HEK293 (cell line): ENCODE measurements at regions not wholly inside any gene's neighbourhood (a gene's known extent, or its start where the extent isn't known, plus 50 kb on each side); places are given as distances from the start of the nearest gene placed in this dataset.

Experiments
- CTCF ChIA-PET: fragments of 350-600 bp; formaldehyde crosslinking; extraction: SDS; loops from one replicate; lab custom pipeline; 2021; ENCODE audit warnings: antibody characterized with exemption; lab: Yijun Ruan, JAX
- POLR2A ChIA-PET: fragments of 300-600 bp; formaldehyde crosslinking; extraction: SDS; loops from one replicate; lab custom pipeline; 2020; ENCODE audit warnings: antibody characterized with exemption, inconsistent platforms; lab: Yijun Ruan, JAX
- H3K27ac ChIP-seq: fragments of 200-500 bp; sonication (Bioruptor generic); 2 replicates; pipeline ENCODE4 v1.5.1; 2014; ENCODE audit warnings: low read depth, low read length, control low read depth, inconsistent platforms; ENCODE audit errors: extremely low read depth
- H3K36me3 ChIP-seq, 2 experiments: fragments of 200-500 bp in 1 of 2; sonication (Bioruptor generic) in 1 of 2; 1 replicate in 1 of 2; 2 replicates in 1 of 2; pipeline ENCODE4 v1.5.1; 2014 to 2017; ENCODE audit warnings: inconsistent platforms in 2 of 2, low read length in 2 of 2; ENCODE audit not compliant: control insufficient read depth in 2 of 2, insufficient read depth in 1 of 2
- H3K4me1 ChIP-seq: fragments of 200-500 bp; sonication (Bioruptor generic); 2 replicates; pipeline ENCODE4 v1.5.1; 2014; ENCODE audit warnings: mild to moderate bottlenecking, low read length, inconsistent platforms; ENCODE audit not compliant: control insufficient read depth, insufficient read depth
- H3K4me3 ChIP-seq: 2 replicates; pipeline ENCODE4 v1.5.1; 2011; ENCODE audit warnings: low read depth, mild to moderate bottlenecking, control low read depth, low read length, moderate library complexity
- H3K9me3 ChIP-seq: fragments of 200-500 bp; sonication (Bioruptor generic); 2 replicates; pipeline ENCODE4 v1.5.1; 2014; ENCODE audit warnings: low read depth, low read length, inconsistent platforms; ENCODE audit not compliant: control insufficient read depth, insufficient read depth
- BCL11B ChIP-seq: fragments of 450-650 bp; formaldehyde crosslinking; IDR thresholded peaks from 2 replicates; pipeline ENCODE4 v1.5.1; 2016; ENCODE audit warnings: low read depth, missing biosample characterization, missing genetic modification characterization
- FEZF1 ChIP-seq: fragments of 450-650 bp; formaldehyde crosslinking; IDR thresholded peaks from 2 replicates; pipeline ENCODE4 v1.5.1; 2016; ENCODE audit warnings: missing biosample characterization, missing genetic modification characterization
- GLI4 ChIP-seq: fragments of 450-650 bp; formaldehyde crosslinking; IDR thresholded peaks from 2 replicates; pipeline ENCODE4 v1.5.1; 2016; ENCODE audit warnings: missing biosample characterization, missing genetic modification characterization
- KLF10 ChIP-seq: fragments of 450-650 bp; IDR thresholded peaks from 2 replicates; pipeline ENCODE4 v1.5.1; 2018; ENCODE audit warnings: missing biosample characterization, mild to moderate bottlenecking, missing genetic modification characterization
- REPIN1 ChIP-seq: fragments of 450-650 bp; formaldehyde crosslinking; IDR thresholded peaks from 2 replicates; pipeline ENCODE4 v1.5.1; 2017; ENCODE audit warnings: missing biosample characterization, missing genetic modification characterization, low read depth
- SCRT1 ChIP-seq: fragments of 450-650 bp; formaldehyde crosslinking; IDR thresholded peaks from 2 replicates; pipeline ENCODE4 v1.5.1; 2016; ENCODE audit warnings: missing biosample characterization, missing genetic modification characterization, borderline replicate concordance
- SETDB1 ChIP-seq: IDR thresholded peaks from one replicate; pipeline ENCODE4 v1.6.1; 2017; ENCODE audit warnings: mild to moderate bottlenecking, low read length, moderate library complexity, mixed read lengths; ENCODE audit not compliant: insufficient read length
- SP2 ChIP-seq: fragments of 450-650 bp; formaldehyde crosslinking; IDR thresholded peaks from 2 replicates; pipeline ENCODE4 v1.5.1; 2016; ENCODE audit warnings: missing biosample characterization, missing genetic modification characterization
- ZNF121 ChIP-seq: fragments of 450-650 bp; formaldehyde crosslinking; IDR thresholded peaks from 2 replicates; pipeline ENCODE4 v1.5.1; 2016; ENCODE audit warnings: missing biosample characterization, missing genetic modification characterization
- ZNF221 ChIP-seq: fragments of 450-650 bp; formaldehyde crosslinking; IDR thresholded peaks from 2 replicates; pipeline ENCODE4 v1.5.1; 2017; ENCODE audit warnings: missing biosample characterization, missing genetic modification characterization, borderline replicate concordance
- ZNF239 ChIP-seq: fragments of 450-650 bp; formaldehyde crosslinking; IDR thresholded peaks from 2 replicates; pipeline ENCODE4 v1.5.1; 2016; ENCODE audit warnings: missing biosample characterization, missing genetic modification characterization
- ZNF274 ChIP-seq, 2 experiments: fragments of 200-500 bp in 1 of 2; fragments of 450-650 bp in 1 of 2; sonication (Bioruptor generic) in 1 of 2; formaldehyde crosslinking in 1 of 2; IDR thresholded peaks; 2 replicates each; pipeline versions ENCODE4 v1.5.1 to v1.6.1; 2014 to 2016; ENCODE audit warnings: borderline replicate concordance in 1 of 2, inconsistent platforms in 1 of 2, low read length in 1 of 2, missing biosample characterization in 1 of 2, missing genetic modification characterization in 1 of 2
- ZNF311 ChIP-seq: fragments of 450-650 bp; formaldehyde crosslinking; IDR thresholded peaks from 2 replicates; pipeline ENCODE4 v1.5.1; 2017; ENCODE audit warnings: missing biosample characterization, missing genetic modification characterization, borderline replicate concordance
- ZNF354C ChIP-seq: fragments of 450-650 bp; formaldehyde crosslinking; IDR thresholded peaks from 2 replicates; pipeline ENCODE4 v1.5.1; 2016; ENCODE audit warnings: missing biosample characterization, missing genetic modification characterization, low read depth, borderline replicate concordance
- ZNF394 ChIP-seq: fragments of 450-650 bp; formaldehyde crosslinking; IDR thresholded peaks from 2 replicates; pipeline ENCODE4 v1.5.1; 2016; ENCODE audit warnings: missing biosample characterization, missing genetic modification characterization, mild to moderate bottlenecking, moderate library complexity, borderline replicate concordance
- ZNF544 ChIP-seq: fragments of 450-650 bp; formaldehyde crosslinking; IDR thresholded peaks from 2 replicates; pipeline ENCODE4 v1.5.0; 2017; ENCODE audit warnings: missing biosample characterization, missing genetic modification characterization
- ZNF621 ChIP-seq: fragments of 450-650 bp; formaldehyde crosslinking; IDR thresholded peaks from 2 replicates; pipeline ENCODE4 v1.5.1; 2017; ENCODE audit warnings: missing biosample characterization, missing genetic modification characterization
- ZNF629 ChIP-seq: fragments of 450-650 bp; formaldehyde crosslinking; IDR thresholded peaks from 2 replicates; pipeline ENCODE4 v1.5.1; 2017; ENCODE audit warnings: missing biosample characterization, missing genetic modification characterization
- ZNF670 ChIP-seq: fragments of 450-650 bp; formaldehyde crosslinking; IDR thresholded peaks from 2 replicates; pipeline ENCODE4 v1.5.1; 2016; ENCODE audit warnings: missing biosample characterization, missing genetic modification characterization, low read depth
- ZNF76 ChIP-seq: fragments of 450-650 bp; formaldehyde crosslinking; IDR thresholded peaks from 2 replicates; pipeline ENCODE4; 2016; ENCODE audit warnings: low read depth, missing biosample characterization, missing genetic modification characterization, borderline replicate concordance
- ZNF776 ChIP-seq: fragments of 450-650 bp; formaldehyde crosslinking; IDR thresholded peaks from 2 replicates; pipeline ENCODE4 v1.5.0; 2017; ENCODE audit warnings: missing biosample characterization, missing genetic modification characterization, borderline replicate concordance
- ZNF830 ChIP-seq: fragments of 450-650 bp; IDR thresholded peaks from 2 replicates; pipeline ENCODE4 v1.5.0; 2018; ENCODE audit warnings: missing biosample characterization, missing genetic modification characterization, low read depth, mild to moderate bottlenecking, moderate library complexity
- ZSCAN16 ChIP-seq: fragments of 450-650 bp; formaldehyde crosslinking; IDR thresholded peaks from 2 replicates; pipeline ENCODE4 v1.5.1; 2016; ENCODE audit warnings: missing biosample characterization, missing genetic modification characterization
- TF ChIP-seq, protein P1 (sequence below): fragments of 450-650 bp; formaldehyde crosslinking; IDR thresholded peaks from 2 replicates; pipeline ENCODE4 v1.5.1; 2017; ENCODE audit warnings: missing biosample characterization, missing genetic modification characterization
- TF ChIP-seq, protein P2 (sequence below): fragments of 450-650 bp; formaldehyde crosslinking; IDR thresholded peaks from 2 replicates; pipeline ENCODE4 v1.5.1; 2016; ENCODE audit warnings: missing biosample characterization, missing genetic modification characterization
- TF ChIP-seq, protein P3 (sequence below): sonication (generic); formaldehyde crosslinking; IDR thresholded peaks from 2 replicates; pipeline ENCODE4 v1.8.1; 2022; ENCODE audit warnings: mild to moderate bottlenecking, moderate library complexity, missing genetic modification reagents

DNA sequence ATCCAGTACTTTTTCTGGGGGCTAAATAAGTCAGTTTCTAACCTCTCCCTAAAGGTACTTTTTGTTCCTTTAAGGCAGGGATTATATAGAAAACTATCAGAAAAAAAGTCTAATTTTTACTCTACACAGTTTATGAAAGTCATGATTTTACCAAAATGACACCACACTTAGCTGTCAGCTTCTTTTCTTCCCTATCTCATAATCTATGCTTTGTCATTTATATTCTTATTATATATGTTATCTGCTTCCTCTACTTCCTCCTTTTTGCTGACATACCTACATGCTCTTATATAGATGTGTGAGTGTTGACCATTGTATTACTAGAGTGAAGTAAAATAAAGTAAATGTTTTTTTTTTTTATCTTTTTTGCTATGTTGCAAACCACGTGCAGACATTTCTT is 203.9 kb upstream of the CHRM2 start (continued):
- TF ChIP-seq, protein P1, sequence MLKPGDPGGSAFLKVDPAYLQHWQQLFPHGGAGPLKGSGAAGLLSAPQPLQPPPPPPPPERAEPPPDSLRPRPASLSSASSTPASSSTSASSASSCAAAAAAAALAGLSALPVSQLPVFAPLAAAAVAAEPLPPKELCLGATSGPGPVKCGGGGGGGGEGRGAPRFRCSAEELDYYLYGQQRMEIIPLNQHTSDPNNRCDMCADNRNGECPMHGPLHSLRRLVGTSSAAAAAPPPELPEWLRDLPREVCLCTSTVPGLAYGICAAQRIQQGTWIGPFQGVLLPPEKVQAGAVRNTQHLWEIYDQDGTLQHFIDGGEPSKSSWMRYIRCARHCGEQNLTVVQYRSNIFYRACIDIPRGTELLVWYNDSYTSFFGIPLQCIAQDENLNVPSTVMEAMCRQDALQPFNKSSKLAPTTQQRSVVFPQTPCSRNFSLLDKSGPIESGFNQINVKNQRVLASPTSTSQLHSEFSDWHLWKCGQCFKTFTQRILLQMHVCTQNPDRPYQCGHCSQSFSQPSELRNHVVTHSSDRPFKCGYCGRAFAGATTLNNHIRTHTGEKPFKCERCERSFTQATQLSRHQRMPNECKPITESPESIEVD (tag by site-specific recombination): no peak
- TF ChIP-seq ZNF121 (tag by site-specific recombination) (no peak), ZNF394 (no peak), ZNF76 (tag by site-specific recombination) (no peak), ZNF776 (tag by site-specific recombination) (no peak)

DNA sequence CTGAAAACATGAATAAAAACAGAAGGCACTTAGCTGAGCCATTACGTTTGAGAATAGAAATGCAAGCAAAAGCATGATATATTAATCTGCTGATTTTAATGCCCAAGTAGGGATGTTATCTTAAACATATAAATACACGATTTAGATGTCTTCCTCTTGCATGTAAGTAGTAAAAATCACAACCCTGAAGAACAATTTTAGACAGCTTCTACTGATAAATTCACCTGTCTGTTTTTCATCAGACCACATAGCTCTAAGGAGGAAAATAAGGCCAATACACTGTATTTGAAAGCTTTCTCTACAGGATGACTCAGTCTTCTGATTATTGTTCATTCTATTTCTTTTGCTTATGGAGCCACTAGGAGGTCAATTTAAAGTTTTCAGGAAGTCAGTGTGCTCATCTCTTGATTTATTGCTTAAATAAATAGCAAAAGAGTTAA is 210.9 kb upstream of the CHRM2 start:
- Histone ChIP-seq H3K27ac (no peak overlapping the region), H3K4me3 (no peak overlapping the region), H3K9me3 (no peaks in the 10 kb centered on the region), H3K36me3 (no peaks in the 10 kb centered on the region), H3K4me1 (no peaks in the 10 kb centered on the region)
- ChIA-PET POLR2A (no interaction called here), CTCF (interaction anchor here (0.6 kb wide), 1 partner anchor 1290 kb away, joined by 4 read pairs; no protein-coding TSS in a partner anchor)
- no peak for TF ChIP-seq ZNF121 (tag by site-specific recombination)
- TF ChIP-seq ZNF354C: no peak
- no peak for TF ChIP-seq ZNF670 (tag by site-specific recombination)
- no peak for TF ChIP-seq GLI4
- TF ChIP-seq ZNF221 (tag by site-specific recombination): no peak
- TF ChIP-seq ZNF239: no peak
- no peak for TF ChIP-seq FEZF1
- TF ChIP-seq ZNF274 (IDR thresholded peaks at IDR 0.05; ENCODE audit: low read length): no peak
- no peak for TF ChIP-seq ZNF274 (tag by site-specific recombination; IDR thresholded peaks at IDR 0.05; ENCODE audit: borderline replicate concordance)
- no peak for TF ChIP-seq ZNF629 (tag by site-specific recombination)

DNA sequence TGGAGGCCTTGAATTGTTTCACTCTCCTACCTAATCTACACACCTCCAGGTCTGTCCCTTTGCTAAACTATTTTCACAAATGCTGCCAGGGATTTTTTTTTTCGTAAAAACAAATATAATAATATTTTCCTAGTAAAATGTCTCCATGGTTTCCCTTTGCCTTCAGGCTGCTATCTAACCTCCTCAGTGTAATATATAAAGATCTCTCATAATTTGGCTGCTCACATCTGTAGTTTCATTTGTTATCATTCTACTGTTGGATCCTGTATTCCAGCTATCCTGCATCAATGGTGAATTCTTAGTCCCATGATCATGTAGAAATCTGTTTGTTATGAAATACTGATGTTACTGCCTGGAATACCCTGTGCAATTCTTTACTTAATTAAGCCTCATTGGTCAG is 211.9 kb upstream of the CHRM2 start:
- H3K4me1 ChIP-seq: no peaks in the 10 kb centered on the region
- H3K27ac ChIP-seq: no peak overlapping the region
- H3K4me3 ChIP-seq: no peak overlapping the region
- TF ChIP-seq SP2 (tag by site-specific recombination): no peak
- TF ChIP-seq ZNF830 (tag by site-specific recombination): no peak
- TF ChIP-seq ZNF670 (tag by site-specific recombination): no peak
- H3K9me3 ChIP-seq: no peaks in the 10 kb centered on the region
- ChIA-PET POLR2A (no interaction called here), CTCF (no interaction called here)
- no peaks in the 10 kb centered on the region for H3K36me3 ChIP-seq

DNA sequence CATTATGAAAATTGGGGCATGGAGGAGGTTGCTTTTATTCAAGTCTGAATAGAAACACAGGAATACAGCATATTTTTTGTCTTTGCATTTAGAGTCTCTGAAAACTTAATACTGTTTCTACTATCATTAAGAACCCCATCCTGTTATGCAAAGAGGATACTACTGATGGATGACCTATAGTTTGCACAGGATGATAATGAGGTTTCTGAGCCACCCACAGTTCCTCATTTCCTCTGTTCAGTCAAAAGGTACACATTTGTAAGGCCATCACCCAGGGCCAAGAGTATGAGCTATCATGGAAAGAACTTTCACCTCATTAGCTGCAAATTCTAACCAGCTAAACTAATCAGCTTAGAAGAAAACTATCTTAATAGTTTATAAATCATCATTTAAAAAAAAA is 213.0 kb upstream of the CHRM2 start:
- POLR2A ChIA-PET: no interaction called here
- Histone ChIP-seq H3K36me3 (no peaks in the 10 kb centered on the region), H3K27ac (no peak overlapping the region), H3K9me3 (no peaks in the 10 kb centered on the region), H3K4me3 (no peak overlapping the region), H3K4me1 (no peaks in the 10 kb centered on the region)
- CTCF ChIA-PET: no interaction called here
- no peak for TF ChIP-seq ZNF544 (tag by site-specific recombination)
- no peak for TF ChIP-seq BCL11B (tag by site-specific recombination)
- TF ChIP-seq KLF10: no peak
- no peak for TF ChIP-seq SETDB1
- TF ChIP-seq ZNF274 (IDR thresholded peaks at IDR 0.05; ENCODE audit: low read length): no peak
- TF ChIP-seq ZNF274 (tag by site-specific recombination; IDR thresholded peaks at IDR 0.05; ENCODE audit: borderline replicate concordance): no peak
- TF ChIP-seq, protein P2, sequence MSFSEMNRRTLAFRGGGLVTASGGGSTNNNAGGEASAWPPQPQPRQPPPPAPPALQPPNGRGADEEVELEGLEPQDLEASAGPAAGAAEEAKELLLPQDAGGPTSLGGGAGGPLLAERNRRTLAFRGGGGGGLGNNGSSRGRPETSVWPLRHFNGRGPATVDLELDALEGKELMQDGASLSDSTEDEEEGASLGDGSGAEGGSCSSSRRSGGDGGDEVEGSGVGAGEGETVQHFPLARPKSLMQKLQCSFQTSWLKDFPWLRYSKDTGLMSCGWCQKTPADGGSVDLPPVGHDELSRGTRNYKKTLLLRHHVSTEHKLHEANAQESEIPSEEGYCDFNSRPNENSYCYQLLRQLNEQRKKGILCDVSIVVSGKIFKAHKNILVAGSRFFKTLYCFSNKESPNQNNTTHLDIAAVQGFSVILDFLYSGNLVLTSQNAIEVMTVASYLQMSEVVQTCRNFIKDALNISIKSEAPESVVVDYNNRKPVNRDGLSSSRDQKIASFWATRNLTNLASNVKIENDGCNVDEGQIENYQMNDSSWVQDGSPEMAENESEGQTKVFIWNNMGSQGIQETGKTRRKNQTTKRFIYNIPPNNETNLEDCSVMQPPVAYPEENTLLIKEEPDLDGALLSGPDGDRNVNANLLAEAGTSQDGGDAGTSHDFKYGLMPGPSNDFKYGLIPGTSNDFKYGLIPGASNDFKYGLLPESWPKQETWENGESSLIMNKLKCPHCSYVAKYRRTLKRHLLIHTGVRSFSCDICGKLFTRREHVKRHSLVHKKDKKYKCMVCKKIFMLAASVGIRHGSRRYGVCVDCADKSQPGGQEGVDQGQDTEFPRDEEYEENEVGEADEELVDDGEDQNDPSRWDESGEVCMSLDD: no peak
- no peak for TF ChIP-seq ZSCAN16 (tag by site-specific recombination)
- TF ChIP-seq ZNF621 (tag by site-specific recombination): no peak
- no peak for TF ChIP-seq ZNF311
- TF ChIP-seq, protein P3, sequence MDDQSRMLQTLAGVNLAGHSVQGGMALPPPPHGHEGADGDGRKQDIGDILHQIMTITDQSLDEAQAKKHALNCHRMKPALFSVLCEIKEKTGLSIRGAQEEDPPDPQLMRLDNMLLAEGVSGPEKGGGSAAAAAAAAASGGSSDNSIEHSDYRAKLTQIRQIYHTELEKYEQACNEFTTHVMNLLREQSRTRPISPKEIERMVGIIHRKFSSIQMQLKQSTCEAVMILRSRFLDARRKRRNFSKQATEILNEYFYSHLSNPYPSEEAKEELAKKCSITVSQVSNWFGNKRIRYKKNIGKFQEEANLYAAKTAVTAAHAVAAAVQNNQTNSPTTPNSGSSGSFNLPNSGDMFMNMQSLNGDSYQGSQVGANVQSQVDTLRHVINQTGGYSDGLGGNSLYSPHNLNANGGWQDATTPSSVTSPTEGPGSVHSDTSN (CRISPR knock-in tag): no peak
- no peak for TF ChIP-seq SCRT1
- no peak for TF ChIP-seq REPIN1
